HCT116 (cell line): ENCODE measurements at regions not wholly inside any gene's neighbourhood (a gene's known extent, or its start where the extent isn't known, plus 50 kb on each side); places are given as distances from the start of the nearest gene placed in this dataset.

Source experiments
- ATAC-seq: fragments of 200-7000 bp; cut with Tn5 transposase; 2 replicates; pipeline ENCODE4 v1.9.1; 2020; ENCODE audit warnings: mild to moderate bottlenecking, moderate library complexity
- BruUV-seq: library from RNA; stranded (reverse); fragments of 400-500 nt; replicated peaks from 2 replicates; lab custom pipeline; 2021; lab: Mats Ljungman, UMichigan
- CTCF ChIA-PET: fragments of 300-600 bp; sonication (Branson Sonifier 250); formaldehyde crosslinking; loops from one replicate; lab custom pipeline; 2021; ENCODE audit warnings: antibody characterized with exemption; lab: Charles Lee
- POLR2A ChIA-PET: fragments of 300-600, 350-600 bp; sonication (Branson Sonifier 250); formaldehyde crosslinking; loops from one replicate; lab custom pipeline; 2021; ENCODE audit warnings: antibody characterized with exemption; lab: Charles Lee
- RAD21 ChIA-PET, 2 experiments: fragments of 300-600 bp; sonication (Branson Sonifier 250); formaldehyde crosslinking; loops; one replicate each; lab custom pipeline; 2023; ENCODE audit warnings: low total read pairs in 2 of 2; ENCODE audit not compliant: uncharacterized antibody in 2 of 2, unreplicated experiment in 2 of 2, low non-redundant PET in 1 of 2; lab: Charles Lee
- DNase-seq: peaks from one replicate; pipeline ENCODE4 v3.0.0-alpha.2; 2010; ENCODE audit warnings: low read depth, low spot score
- H2AFZ ChIP-seq: fragments of 200-600 bp; shearing (Covaris generic), sonication (generic); 2 replicates; pipeline ENCODE4 v1.6.1; 2017; ENCODE audit warnings: low read depth, mixed run types, mixed read lengths, antibody characterized with exemption, low read length; ENCODE audit not compliant: poor library complexity, severe bottlenecking
- H3K27ac ChIP-seq: 2 replicates; pipeline ENCODE4 v1.5.1; 2012; ENCODE audit warnings: low read depth, low read length
- H3K27me3 ChIP-seq: fragments of 200-600 bp; sonication (generic); 2 replicates; pipeline ENCODE4 v1.6.1; 2016; ENCODE audit warnings: mixed run types, low read length, mixed read lengths; ENCODE audit not compliant: insufficient read depth
- H3K36me3 ChIP-seq, 2 experiments: fragments of 200-500 bp in 1 of 2; fragments of 200-600 bp in 1 of 2; sonication (Bioruptor generic) in 1 of 2; sonication (generic) in 1 of 2; 2 replicates each; pipeline versions ENCODE4 v1.5.1 to v1.6.1; 2014 to 2016; ENCODE audit warnings: low read length in 2 of 2, inconsistent platforms in 1 of 2, mixed read lengths in 1 of 2, mixed run types in 1 of 2; ENCODE audit not compliant: insufficient read depth in 2 of 2, control insufficient read depth in 1 of 2
- H3K4me1 ChIP-seq, 2 experiments: fragments of 200-600 bp in 1 of 2; sonication (generic) in 1 of 2; 2 replicates each; pipeline versions ENCODE4 v1.5.1 to v1.6.1; 2012 to 2017; ENCODE audit warnings: low read length in 2 of 2, inconsistent platforms in 1 of 2, mild to moderate bottlenecking in 1 of 2, mixed read lengths in 1 of 2, mixed run types in 1 of 2, moderate library complexity in 1 of 2; ENCODE audit not compliant: insufficient read depth in 2 of 2, control insufficient read depth in 1 of 2
- H3K4me2 ChIP-seq: fragments of 200-600 bp; sonication (generic); 2 replicates; pipeline ENCODE4 v1.6.1; 2017; ENCODE audit warnings: mixed run types, low read length, mixed read lengths
- H3K4me3 ChIP-seq, 2 experiments: fragments of 200-600 bp in 1 of 2; sonication (generic) in 1 of 2; replicated peaks in 1 of 2; 2 replicates each; pipeline ENCODE4 v1.5.1; 2011 to 2016; ENCODE audit warnings: low read length in 2 of 2, control low read depth in 1 of 2, low read depth in 1 of 2, mild to moderate bottlenecking in 1 of 2, mixed read lengths in 1 of 2, mixed run types in 1 of 2
- H3K79me2 ChIP-seq: fragments of 200-600 bp; sonication (generic); 2 replicates; pipeline ENCODE4 v1.6.1; 2017; ENCODE audit warnings: mild to moderate bottlenecking, mixed run types, low read length, moderate library complexity, mixed read lengths; ENCODE audit not compliant: insufficient read depth
- H3K9ac ChIP-seq: fragments of 200-600 bp; sonication (generic); 2 replicates; pipeline ENCODE4 v1.6.1; 2016; ENCODE audit warnings: low read length, mixed read lengths
- H3K9me2 ChIP-seq: fragments of 200-600 bp; sonication (generic), shearing (Covaris generic); 2 replicates; pipeline ENCODE4 v1.6.1; 2017; ENCODE audit warnings: mixed run types, mild to moderate bottlenecking, moderate library complexity; ENCODE audit not compliant: insufficient read depth
- H3K9me3 ChIP-seq, 2 experiments: fragments of 200-500 bp in 1 of 2; fragments of 200-600 bp in 1 of 2; sonication (Bioruptor generic) in 1 of 2; sonication (generic) in 1 of 2; 2 replicates each; pipeline ENCODE4 v1.6.1; 2014 to 2017; ENCODE audit warnings: low read length in 2 of 2, mixed read lengths in 2 of 2, inconsistent platforms in 1 of 2, low read depth in 1 of 2, mild to moderate bottlenecking in 1 of 2, mixed run types in 1 of 2, moderate library complexity in 1 of 2; ENCODE audit not compliant: control insufficient read depth in 1 of 2, insufficient read depth in 1 of 2
- H4K20me1 ChIP-seq: fragments of 200-600 bp; sonication (generic), shearing (Covaris generic); 2 replicates; pipeline ENCODE4 v1.6.1; 2017; ENCODE audit warnings: mixed run types, mild to moderate bottlenecking, moderate library complexity; ENCODE audit not compliant: insufficient read depth
- CBX3 ChIP-seq: IDR thresholded peaks from 2 replicates; pipeline ENCODE4 v1.6.1; 2012; ENCODE audit warnings: low read depth
- CEBPB ChIP-seq: IDR thresholded peaks from 2 replicates; pipeline ENCODE4 v1.6.1; 2012; ENCODE audit warnings: low read depth
- EZH2 ChIP-seq: fragments of 200-600 bp; sonication (generic); IDR thresholded peaks from 2 replicates; pipeline ENCODE4 v1.6.1; 2017; ENCODE audit warnings: antibody characterized with exemption, mixed run types
- ZNF274 ChIP-seq: fragments of 200-500 bp; sonication (Bioruptor generic); IDR thresholded peaks from 2 replicates; pipeline ENCODE4 v1.6.1; 2014; ENCODE audit warnings: mild to moderate bottlenecking, low read depth, low read length, inconsistent platforms
- intact Hi-C: fragments of 100-400 bp; cut with micrococcal nuclease; formaldehyde crosslinking; loops from 2 replicates; pipeline ENCODE4 v1.10.0; 2022
- TF ChIP-seq, protein P1 (sequence below): IDR thresholded peaks from 2 replicates; pipeline ENCODE4 v1.6.1; 2012
- TF ChIP-seq, protein P2 (sequence below): IDR thresholded peaks from 2 replicates; pipeline ENCODE4 v1.6.1; 2012
- TF ChIP-seq, protein P3 (sequence below), 3 experiments: fragments of 200-600 bp in 1 of 3; sonication (generic) in 1 of 3; IDR thresholded peaks in 2 of 3; conservative IDR thresholded peaks in 1 of 3; 2 replicates each; pipeline ENCODE4 v1.5.1; 2012 to 2017; ENCODE audit warnings: low read depth in 2 of 3, low read length in 2 of 3, antibody characterized with exemption in 1 of 3, borderline replicate concordance in 1 of 3, control low read depth in 1 of 3, mild to moderate bottlenecking in 1 of 3, mixed read lengths in 1 of 3, mixed run types in 1 of 3, moderate library complexity in 1 of 3; ENCODE audit not compliant: insufficient read depth in 1 of 3

DNA sequence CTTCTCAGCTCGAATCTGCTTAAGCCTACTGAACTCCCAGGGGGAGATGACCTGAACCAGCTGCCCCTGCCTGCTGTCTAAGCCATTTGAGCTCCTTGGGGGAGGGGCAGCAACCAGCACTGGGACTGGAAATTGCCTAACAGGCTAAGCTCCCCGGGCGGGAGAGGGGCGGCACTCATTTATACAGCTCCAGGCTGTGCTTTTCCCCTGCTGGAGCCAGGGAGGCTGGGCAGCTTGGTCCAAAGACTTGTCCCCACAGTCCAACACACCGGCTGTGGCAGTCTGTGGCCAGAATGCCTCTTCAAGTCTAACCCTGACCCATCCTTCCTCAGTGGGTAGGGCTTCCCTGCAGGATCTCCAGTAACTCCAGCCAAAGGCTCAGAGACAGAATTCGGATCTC, 1241.5 kb downstream of the ROBO2 start:
- no peaks in the 10 kb centered on the region for H3K4me1 ChIP-seq
- no TSS peak for BruUV-seq
- H4K20me1 ChIP-seq, result no peaks in the 10 kb centered on the region
- H3K27ac ChIP-seq, result no peak overlapping the region
- ChIA-PET CTCF (no interaction called here), RAD21 (no interaction called here), POLR2A (no interaction called here)
- H3K9me2 ChIP-seq, result no peaks in the 10 kb centered on the region
- no peak overlapping the region for H3K4me2 ChIP-seq
- H3K4me3 ChIP-seq, result no peak overlapping the region
- peaks cover 4 to 10% of the 10 kb centered on the region in 2 experiments; a peak in 3 of 4 replicates for H3K9me3 ChIP-seq
- DNase-seq, result no peak
- TF ChIP-seq, protein P1, sequence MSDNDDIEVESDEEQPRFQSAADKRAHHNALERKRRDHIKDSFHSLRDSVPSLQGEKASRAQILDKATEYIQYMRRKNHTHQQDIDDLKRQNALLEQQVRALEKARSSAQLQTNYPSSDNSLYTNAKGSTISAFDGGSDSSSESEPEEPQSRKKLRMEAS, result no peak
- TF ChIP-seq EZH2 (no peak), CBX3 (no peak)
- TF ChIP-seq, protein P2, sequence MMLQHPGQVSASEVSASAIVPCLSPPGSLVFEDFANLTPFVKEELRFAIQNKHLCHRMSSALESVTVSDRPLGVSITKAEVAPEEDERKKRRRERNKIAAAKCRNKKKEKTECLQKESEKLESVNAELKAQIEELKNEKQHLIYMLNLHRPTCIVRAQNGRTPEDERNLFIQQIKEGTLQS, result no peak
- no peak overlapping the region for H3K9ac ChIP-seq
- no peaks in the 10 kb centered on the region; a peak in 1 of 4 replicates for H3K36me3 ChIP-seq
- no peak overlapping the region for H2AFZ ChIP-seq
- H3K27me3 ChIP-seq, result no peaks in the 10 kb centered on the region
- intact Hi-C loops, result no loop called here
- ATAC-seq, result no peak
- no peaks in the 10 kb centered on the region for H3K79me2 ChIP-seq

- no TSS peak for BruUV-seq
Measured at GRCh38 chr3:78283994-78284393, 1244.1 kb downstream of the ROBO2 start.

More at GRCh38 chr3:78283994-78284393, 1244.1 kb downstream of the ROBO2 start:
- intact Hi-C loops, result no loop called here
- no peaks in the 10 kb centered on the region for H3K9me2 ChIP-seq
- no peaks in the 10 kb centered on the region for H3K4me1 ChIP-seq
- H4K20me1 ChIP-seq, result no peaks in the 10 kb centered on the region
- TF ChIP-seq ZNF274 (no peak), CEBPB (no peak)
- TF ChIP-seq, protein P3, sequence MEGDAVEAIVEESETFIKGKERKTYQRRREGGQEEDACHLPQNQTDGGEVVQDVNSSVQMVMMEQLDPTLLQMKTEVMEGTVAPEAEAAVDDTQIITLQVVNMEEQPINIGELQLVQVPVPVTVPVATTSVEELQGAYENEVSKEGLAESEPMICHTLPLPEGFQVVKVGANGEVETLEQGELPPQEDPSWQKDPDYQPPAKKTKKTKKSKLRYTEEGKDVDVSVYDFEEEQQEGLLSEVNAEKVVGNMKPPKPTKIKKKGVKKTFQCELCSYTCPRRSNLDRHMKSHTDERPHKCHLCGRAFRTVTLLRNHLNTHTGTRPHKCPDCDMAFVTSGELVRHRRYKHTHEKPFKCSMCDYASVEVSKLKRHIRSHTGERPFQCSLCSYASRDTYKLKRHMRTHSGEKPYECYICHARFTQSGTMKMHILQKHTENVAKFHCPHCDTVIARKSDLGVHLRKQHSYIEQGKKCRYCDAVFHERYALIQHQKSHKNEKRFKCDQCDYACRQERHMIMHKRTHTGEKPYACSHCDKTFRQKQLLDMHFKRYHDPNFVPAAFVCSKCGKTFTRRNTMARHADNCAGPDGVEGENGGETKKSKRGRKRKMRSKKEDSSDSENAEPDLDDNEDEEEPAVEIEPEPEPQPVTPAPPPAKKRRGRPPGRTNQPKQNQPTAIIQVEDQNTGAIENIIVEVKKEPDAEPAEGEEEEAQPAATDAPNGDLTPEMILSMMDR (IDR thresholded peaks at IDR 0.05 in 2 of 3, conservative IDR thresholded peaks at IDR 0.05 in 1 of 3; ENCODE audit: borderline replicate concordance in 1 of 3, insufficient read depth in 1 of 3, low read depth in 2 of 3, low read length in 2 of 3), result no peak
- no peaks in the 10 kb centered on the region for H3K27me3 ChIP-seq
- H3K27ac ChIP-seq, result no peak overlapping the region
- POLR2A ChIA-PET, result no interaction called here
- no peaks in the 10 kb centered on the region; a peak in 1 of 4 replicates for H3K36me3 ChIP-seq
- H3K79me2 ChIP-seq, result no peaks in the 10 kb centered on the region
- CTCF ChIA-PET, result no interaction called here
- DNase-seq (no peak), ATAC-seq (no peak)
- no peak overlapping the region for H3K4me3 ChIP-seq
- RAD21 ChIA-PET, result no interaction called here
- peaks cover 4 to 7% of the 10 kb centered on the region in 2 experiments; a peak in 3 of 4 replicates for H3K9me3 ChIP-seq
- H3K4me2 ChIP-seq, result no peak overlapping the region
- H3K9ac ChIP-seq, result no peak overlapping the region
- no peak overlapping the region for H2AFZ ChIP-seq
